IMR-90 (cell line): ENCODE measurements at regions not wholly inside any gene's neighbourhood (a gene's known extent, or its start where the extent isn't known, plus 50 kb on each side); places are given as distances from the start of the nearest gene placed in this dataset.

Experiments used
- ATAC-seq: fragments of 200-7000 bp; cut with Tn5 transposase; 2 replicates; pipeline ENCODE4 v1.9.1; 2020; ENCODE audit warnings: low read depth, mild to moderate bottlenecking, moderate library complexity
- BruUV-seq: library from RNA; stranded (reverse); fragments of 400-500 nt; replicated peaks from 2 replicates; lab custom pipeline; 2021; lab: Mats Ljungman, UMichigan
- CTCF ChIA-PET: fragments of 300-600 bp; formaldehyde crosslinking; extraction: SDS; loops from one replicate; lab custom pipeline; 2021; ENCODE audit warnings: antibody characterized with exemption; lab: Yijun Ruan, JAX
- POLR2A ChIA-PET: fragments of 300-600 bp; sonication (Branson Sonifier 250); formaldehyde crosslinking; loops from one replicate; lab custom pipeline; 2022; ENCODE audit warnings: antibody characterized with exemption; ENCODE audit not compliant: unreplicated experiment; lab: Charles Lee
- DNase-seq: peaks from one replicate; pipeline ENCODE4 v3.0.0; 2013
- H2AFZ ChIP-seq: replicated peaks from 2 replicates; pipeline ENCODE3; 2013; ENCODE audit warnings: low read length, mild to moderate bottlenecking; ENCODE audit not compliant: poor library complexity
- H2AK5ac ChIP-seq: 2 replicates; pipeline ENCODE4 v1.6.1; 2013; ENCODE audit warnings: low read depth, low read length, inconsistent platforms
- H2AK9ac ChIP-seq: replicated peaks from 2 replicates; pipeline ENCODE3; 2013; ENCODE audit warnings: mild to moderate bottlenecking, low read depth, low read length, moderate library complexity; ENCODE audit not compliant: poor library complexity
- H2BK120ac ChIP-seq: 2 replicates; pipeline ENCODE4 v1.6.1; 2013; ENCODE audit warnings: low read depth, low read length, inconsistent platforms
- H2BK15ac ChIP-seq: 3 replicates; pipeline ENCODE4 v1.6.1; 2013; ENCODE audit warnings: low read depth, low read length, inconsistent platforms
- H2BK20ac ChIP-seq: 2 replicates; pipeline ENCODE4 v1.6.1; 2013; ENCODE audit warnings: low read depth, mild to moderate bottlenecking, inconsistent platforms, low read length, moderate library complexity
- H2BK5ac ChIP-seq: 2 replicates; pipeline ENCODE4 v1.6.1; 2013; ENCODE audit warnings: mild to moderate bottlenecking, low read depth, low read length, inconsistent platforms; ENCODE audit not compliant: poor library complexity, severe bottlenecking
- H3K14ac ChIP-seq: replicated peaks from 2 replicates; pipeline ENCODE4 v1.6.1; 2013; ENCODE audit warnings: low read depth, low read length, inconsistent platforms
- H3K18ac ChIP-seq: 2 replicates; pipeline ENCODE4 v1.6.1; 2013; ENCODE audit warnings: low read depth, low read length, control low read depth
- H3K23ac ChIP-seq: 2 replicates; pipeline ENCODE4 v1.6.1; 2013; ENCODE audit warnings: low read depth, low read length, inconsistent platforms
- H3K27ac ChIP-seq: 2 replicates; pipeline ENCODE4 v1.5.1; 2013; ENCODE audit warnings: mild to moderate bottlenecking, control low read depth, low read length; ENCODE audit not compliant: insufficient read depth
- H3K27me3 ChIP-seq: 2 replicates; pipeline ENCODE4 v1.6.1; 2013; ENCODE audit warnings: low read length; ENCODE audit not compliant: control insufficient read depth, insufficient read depth
- H3K36me3 ChIP-seq: 2 replicates; pipeline ENCODE4 v1.6.1; 2013; ENCODE audit warnings: low read length, mixed read lengths; ENCODE audit not compliant: control insufficient read depth, insufficient read depth
- H3K4ac ChIP-seq: 2 replicates; pipeline ENCODE4 v1.6.1; 2013; ENCODE audit warnings: low read depth, low read length, inconsistent platforms
- H3K4me1 ChIP-seq: 2 replicates; pipeline ENCODE4 v1.6.1; 2013; ENCODE audit warnings: low read length, mixed read lengths; ENCODE audit not compliant: control insufficient read depth, insufficient read depth
- H3K4me2 ChIP-seq: 2 replicates; pipeline ENCODE4 v1.6.1; 2013; ENCODE audit warnings: low read depth, mild to moderate bottlenecking, control low read depth, low read length, moderate library complexity
- H3K4me3 ChIP-seq: 2 replicates; pipeline ENCODE4 v1.5.1; 2013; ENCODE audit warnings: low read depth, mild to moderate bottlenecking, control low read depth, low read length, moderate library complexity; ENCODE audit not compliant: insufficient read depth
- H3K56ac ChIP-seq: 2 replicates; pipeline ENCODE4 v1.6.1; 2013; ENCODE audit warnings: low read length, inconsistent platforms; ENCODE audit not compliant: insufficient read depth; ENCODE audit errors: extremely low read depth
- H3K79me1 ChIP-seq, 2 experiments: 2 replicates each; pipeline ENCODE4 v1.6.1; 2013; ENCODE audit warnings: low read length in 2 of 2, inconsistent platforms in 1 of 2, low read depth in 1 of 2
- H3K9ac ChIP-seq: 2 replicates; pipeline ENCODE4 v1.6.1; 2013; ENCODE audit warnings: low read depth, low read length, control low read depth
- H3K9me1 ChIP-seq: 2 replicates; pipeline ENCODE4 v1.6.1; 2013; ENCODE audit warnings: low read length, inconsistent platforms; ENCODE audit not compliant: insufficient read depth
- H3K9me3 ChIP-seq: 2 replicates; pipeline ENCODE4 v1.6.1; 2013; ENCODE audit warnings: low read length; ENCODE audit not compliant: control insufficient read depth, insufficient read depth
- H4K20me1 ChIP-seq: 2 replicates; pipeline ENCODE4 v1.6.1; 2013; ENCODE audit warnings: low read length, inconsistent platforms; ENCODE audit not compliant: insufficient read depth
- H4K5ac ChIP-seq: 2 replicates; pipeline ENCODE4 v1.6.1; 2013; ENCODE audit warnings: mild to moderate bottlenecking, low read depth, low read length, control low read depth
- H4K8ac ChIP-seq, 2 experiments: 2 replicates each; pipeline ENCODE4 v1.6.1; 2013; ENCODE audit warnings: low read depth in 2 of 2, low read length in 2 of 2, control low read depth in 1 of 2, inconsistent platforms in 1 of 2
- H4K91ac ChIP-seq: 2 replicates; pipeline ENCODE4 v1.6.1; 2013; ENCODE audit warnings: low read depth, low read length, inconsistent platforms; ENCODE audit not compliant: insufficient read depth
- BHLHE40 ChIP-seq: fragments of 150-350 bp; IDR thresholded peaks from 2 replicates; pipeline ENCODE4 v1.6.1; 2016; ENCODE audit warnings: mild to moderate bottlenecking, low read depth, low read length
- MXI1 ChIP-seq: IDR thresholded peaks from 2 replicates; pipeline ENCODE4 v1.6.1; 2012; ENCODE audit warnings: low read depth, mild to moderate bottlenecking, low read length, moderate library complexity, borderline replicate concordance
- SMC3 ChIP-seq: fragments of 150-350 bp; IDR thresholded peaks from 2 replicates; pipeline ENCODE4 v1.6.1; 2016; ENCODE audit warnings: low read depth, mild to moderate bottlenecking, antibody characterized with exemption, low read length, moderate library complexity
- dilution Hi-C: fragments of 300-500 bp; cut with HindIII; formaldehyde crosslinking; loops from one replicate; pipeline ENCODE4 v1.14.3; 2018; ENCODE audit warnings: low sequenced_read_pairs; ENCODE audit not compliant: unreplicated experiment
- in situ Hi-C: fragments of 300-500 bp; cut with MboI; formaldehyde crosslinking; loops from 3 replicates; pipeline ENCODE4 v1.14.3; 2019; ENCODE audit warnings: low sequenced_read_pairs, inconsistent platforms, mixed read lengths
- intact Hi-C: fragments of 100-400 bp; cut with micrococcal nuclease; formaldehyde crosslinking; loops from 2 replicates; pipeline ENCODE4 v1.10.0; 2022

DNA sequence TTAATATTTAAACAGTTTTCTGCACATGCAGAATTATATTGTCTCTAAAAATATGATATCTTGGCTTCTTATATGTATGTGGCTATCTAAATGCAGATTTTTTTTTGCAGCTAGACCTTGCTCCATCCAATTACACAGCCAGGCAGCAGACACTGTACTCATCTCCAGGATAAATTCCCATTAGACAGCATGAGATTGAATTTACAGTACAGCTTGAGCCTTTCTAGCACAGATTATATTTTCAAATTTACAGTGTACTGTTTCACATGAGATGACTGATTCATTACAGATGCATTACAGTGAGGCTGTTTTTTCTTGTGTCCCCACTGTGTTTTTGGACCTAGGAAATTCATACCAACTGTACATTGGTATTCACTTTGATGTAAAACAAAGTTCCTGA, 134.9 kb downstream of the OTOL1 start:
- Histone ChIP-seq H3K36me3 (no peaks in the 10 kb centered on the region), H3K4me3 (no peak overlapping the region), H4K91ac (no peak overlapping the region), H3K9me1 (no peaks in the 10 kb centered on the region), H3K79me1 (no peaks in the 10 kb centered on the region), H2AK9ac (no peak overlapping the region), H2BK15ac (no peak overlapping the region), H3K18ac (no peak overlapping the region), H2AK5ac (no peak overlapping the region), H4K8ac (no peak overlapping the region), H3K9ac (no peak overlapping the region), H3K27ac (no peak overlapping the region), H3K56ac (no peak overlapping the region), H2BK120ac (no peak overlapping the region), H3K9me3 (peaks cover 6% of the 10 kb centered on the region; the same call in 1 of the 2 replicates), H3K27me3 (no peaks in the 10 kb centered on the region), H4K20me1 (no peaks in the 10 kb centered on the region), H3K4ac (no peak overlapping the region), H2BK20ac (no peak overlapping the region), H3K23ac (no peak overlapping the region), H4K5ac (no peak overlapping the region), H3K4me2 (no peak overlapping the region), H3K14ac (no peak overlapping the region), H3K4me1 (no peaks in the 10 kb centered on the region), H2BK5ac (no peak overlapping the region), H2AFZ (no peak overlapping the region)
- BruUV-seq: no TSS peak
- no peak for TF ChIP-seq SMC3
- no peak for TF ChIP-seq MXI1
- TF ChIP-seq BHLHE40: no peak
- ChIA-PET POLR2A (no interaction called here), CTCF (no interaction called here)
- ATAC-seq: no peak
- dilution Hi-C loops (no loop called here), intact Hi-C loops (no loop called here), in situ Hi-C loops (no loop called here)
- no peak for DNase-seq
